SU-DHL-6 (cell line): ENCODE measurements at regions not wholly inside any gene's neighbourhood (a gene's known extent, or its start where the extent isn't known, plus 50 kb on each side); places are given as distances from the start of the nearest gene placed in this dataset.

ENCODE experiments used
- H2AFZ ChIP-seq: fragments of 200-600 bp; sonication (generic); 2 replicates; pipeline ENCODE4 v1.6.1; 2014; ENCODE audit warnings: low read depth, mild to moderate bottlenecking, moderate library complexity, mixed read lengths, antibody characterized with exemption, low read length; ENCODE audit not compliant: severe bottlenecking
- H3F3A ChIP-seq: fragments of 200-600 bp; shearing (Covaris generic); 2 replicates; pipeline ENCODE4 v1.6.0; 2016; ENCODE audit warnings: antibody characterized with exemption, mild to moderate bottlenecking; ENCODE audit not compliant: insufficient read depth
- H3K27ac ChIP-seq: fragments of 200-600 bp; sonication (generic); 2 replicates; pipeline ENCODE4 v1.5.1; 2016; ENCODE audit warnings: low read depth, mild to moderate bottlenecking, low read length, moderate library complexity, mixed read lengths
- H3K27me3 ChIP-seq: fragments of 200-600 bp; sonication (generic), shearing (Covaris generic); 2 replicates; pipeline ENCODE4 v1.6.0; 2014; ENCODE audit warnings: mild to moderate bottlenecking, low read length
- H3K36me3 ChIP-seq: fragments of 200-600 bp; sonication (generic); 2 replicates; pipeline ENCODE4 v1.6.1; 2014; ENCODE audit warnings: mild to moderate bottlenecking, low read length, mixed read lengths
- H3K4me2 ChIP-seq: fragments of 300-600, 200-600 bp; shearing (Covaris generic), sonication (generic); 2 replicates; pipeline ENCODE4 v1.6.0; 2014; ENCODE audit warnings: low read length, low read depth, mild to moderate bottlenecking; ENCODE audit not compliant: poor library complexity, severe bottlenecking
- H3K4me3 ChIP-seq: fragments of 200-600 bp; sonication (generic); 2 replicates; pipeline ENCODE4 v1.5.1; 2014; ENCODE audit warnings: antibody characterized with exemption, low read length, mild to moderate bottlenecking, mixed read lengths; ENCODE audit not compliant: insufficient read depth, poor library complexity, severe bottlenecking
- H3K79me2 ChIP-seq: fragments of 200-600 bp; sonication (generic); 2 replicates; pipeline ENCODE4 v1.6.1; 2014; ENCODE audit warnings: mild to moderate bottlenecking, low read length, moderate library complexity; ENCODE audit not compliant: insufficient read depth
- H3K9ac ChIP-seq: fragments of 200-600 bp; sonication (generic); 2 replicates; pipeline ENCODE4 v1.7.0; 2014; ENCODE audit warnings: mild to moderate bottlenecking, low read length
- H3K9me2 ChIP-seq: fragments of 200-600 bp; sonication (generic); replicated peaks from 2 replicates; pipeline ENCODE4 v1.6.1; 2014; ENCODE audit warnings: low read length; ENCODE audit not compliant: insufficient read depth
- H3K9me3 ChIP-seq: fragments of 200-600 bp; sonication (generic); 2 replicates; pipeline ENCODE4 v1.6.1; 2014; ENCODE audit warnings: low read length, mixed read lengths; ENCODE audit not compliant: insufficient read depth
- H4K20me1 ChIP-seq: fragments of 200-600 bp; sonication (generic); 2 replicates; pipeline ENCODE4 v1.6.1; 2014; ENCODE audit warnings: low read depth, mild to moderate bottlenecking, antibody characterized with exemption, low read length, moderate library complexity, mixed read lengths
- EZH2phosphoT487 ChIP-seq: fragments of 200-600 bp; sonication (generic), shearing (Covaris generic); conservative IDR thresholded peaks from 2 replicates; pipeline ENCODE4 v1.6.1; 2018; ENCODE audit warnings: mild to moderate bottlenecking, antibody characterized with exemption, low read length, moderate library complexity, mixed read lengths
- TF ChIP-seq, protein P1 (sequence below): fragments of 200-600 bp; sonication (generic); IDR thresholded peaks from one replicate; pipeline ENCODE4 v1.5.1; 2017; ENCODE audit warnings: antibody characterized with exemption, mild to moderate bottlenecking, low read length, moderate library complexity; ENCODE audit not compliant: insufficient read depth, poor library complexity, severe bottlenecking

DNA sequence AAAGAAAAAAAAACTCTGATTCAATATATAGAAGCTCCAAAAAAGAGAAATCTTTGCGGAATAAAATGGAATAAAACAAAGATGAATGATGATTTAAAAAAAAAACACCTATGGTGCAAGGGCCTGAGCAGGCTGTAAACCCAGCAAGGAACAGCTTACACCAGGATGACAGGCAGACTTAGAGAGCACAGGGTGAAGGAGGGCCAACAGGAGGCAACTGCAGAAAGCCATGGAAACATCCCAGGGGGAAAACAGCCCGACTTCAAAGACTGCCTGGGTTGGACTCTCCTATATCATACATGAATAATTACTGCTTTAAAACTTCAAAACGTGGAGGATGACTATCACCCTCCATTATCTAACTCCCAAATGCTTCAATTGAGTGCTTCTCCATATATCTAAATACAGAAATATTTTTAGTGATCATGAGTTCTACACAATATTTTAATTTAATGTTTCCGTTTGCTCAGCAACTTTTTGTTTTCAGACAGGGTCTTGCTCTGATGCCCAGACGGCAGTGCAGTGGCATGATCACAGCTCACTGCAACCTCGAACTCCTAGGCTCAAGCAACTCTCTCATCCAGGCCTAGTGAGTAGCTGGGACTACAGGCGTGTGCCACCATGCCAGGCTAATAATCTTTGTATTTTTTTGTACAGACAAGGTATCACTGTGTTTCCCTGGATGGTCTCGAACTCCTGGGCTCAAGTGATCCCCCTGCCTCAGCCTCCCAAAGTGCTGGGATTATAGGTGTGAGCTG lies 456.2 kb downstream of the TBL1XR1 start:
- Histone ChIP-seq H3K4me3 (no peak overlapping the region), H2AFZ (no peak overlapping the region), H3K79me2 (no peaks in the 10 kb centered on the region), H3K9me2 (no peaks in the 10 kb centered on the region), H3K9ac (no peak overlapping the region), H3K9me3 (no peaks in the 10 kb centered on the region), H4K20me1 (no peaks in the 10 kb centered on the region), H3K36me3 (no peaks in the 10 kb centered on the region), H3K4me2 (no peak overlapping the region), H3F3A (no peaks in the 10 kb centered on the region), H3K27me3 (no peaks in the 10 kb centered on the region), H3K27ac (no peak overlapping the region)
- no peak for TF ChIP-seq EZH2phosphoT487

DNA sequence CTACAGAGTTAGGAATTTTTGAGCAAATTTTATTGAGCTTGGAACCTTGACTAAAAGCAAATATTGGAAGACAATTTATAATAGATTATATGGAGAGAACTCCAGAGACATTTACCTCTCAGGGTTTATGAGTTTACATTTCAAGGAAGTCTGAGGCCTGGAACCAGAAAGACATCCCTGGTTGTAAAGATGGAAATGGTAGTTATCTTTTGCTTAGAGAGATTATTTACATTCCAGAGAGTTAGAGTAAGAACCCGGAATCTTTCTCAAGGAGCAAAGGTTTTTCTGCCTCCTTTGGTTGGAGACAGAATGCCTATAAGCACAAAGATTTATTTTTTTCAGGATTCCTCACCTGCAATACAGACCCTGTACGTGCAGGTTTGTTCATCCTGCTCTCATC lies 458.1 kb downstream of the TBL1XR1 start:
- TF ChIP-seq, protein P1, sequence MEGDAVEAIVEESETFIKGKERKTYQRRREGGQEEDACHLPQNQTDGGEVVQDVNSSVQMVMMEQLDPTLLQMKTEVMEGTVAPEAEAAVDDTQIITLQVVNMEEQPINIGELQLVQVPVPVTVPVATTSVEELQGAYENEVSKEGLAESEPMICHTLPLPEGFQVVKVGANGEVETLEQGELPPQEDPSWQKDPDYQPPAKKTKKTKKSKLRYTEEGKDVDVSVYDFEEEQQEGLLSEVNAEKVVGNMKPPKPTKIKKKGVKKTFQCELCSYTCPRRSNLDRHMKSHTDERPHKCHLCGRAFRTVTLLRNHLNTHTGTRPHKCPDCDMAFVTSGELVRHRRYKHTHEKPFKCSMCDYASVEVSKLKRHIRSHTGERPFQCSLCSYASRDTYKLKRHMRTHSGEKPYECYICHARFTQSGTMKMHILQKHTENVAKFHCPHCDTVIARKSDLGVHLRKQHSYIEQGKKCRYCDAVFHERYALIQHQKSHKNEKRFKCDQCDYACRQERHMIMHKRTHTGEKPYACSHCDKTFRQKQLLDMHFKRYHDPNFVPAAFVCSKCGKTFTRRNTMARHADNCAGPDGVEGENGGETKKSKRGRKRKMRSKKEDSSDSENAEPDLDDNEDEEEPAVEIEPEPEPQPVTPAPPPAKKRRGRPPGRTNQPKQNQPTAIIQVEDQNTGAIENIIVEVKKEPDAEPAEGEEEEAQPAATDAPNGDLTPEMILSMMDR, result no peak
- TF ChIP-seq EZH2phosphoT487, result no peak
- Histone ChIP-seq H3K79me2 (no peaks in the 10 kb centered on the region), H3K27me3 (no peaks in the 10 kb centered on the region), H3K9me2 (no peaks in the 10 kb centered on the region), H4K20me1 (no peaks in the 10 kb centered on the region), H2AFZ (no peak overlapping the region), H3K36me3 (no peaks in the 10 kb centered on the region), H3F3A (no peaks in the 10 kb centered on the region), H3K9ac (no peak overlapping the region), H3K4me3 (no peak overlapping the region), H3K4me2 (no peak overlapping the region), H3K9me3 (no peaks in the 10 kb centered on the region), H3K27ac (no peak overlapping the region)

DNA sequence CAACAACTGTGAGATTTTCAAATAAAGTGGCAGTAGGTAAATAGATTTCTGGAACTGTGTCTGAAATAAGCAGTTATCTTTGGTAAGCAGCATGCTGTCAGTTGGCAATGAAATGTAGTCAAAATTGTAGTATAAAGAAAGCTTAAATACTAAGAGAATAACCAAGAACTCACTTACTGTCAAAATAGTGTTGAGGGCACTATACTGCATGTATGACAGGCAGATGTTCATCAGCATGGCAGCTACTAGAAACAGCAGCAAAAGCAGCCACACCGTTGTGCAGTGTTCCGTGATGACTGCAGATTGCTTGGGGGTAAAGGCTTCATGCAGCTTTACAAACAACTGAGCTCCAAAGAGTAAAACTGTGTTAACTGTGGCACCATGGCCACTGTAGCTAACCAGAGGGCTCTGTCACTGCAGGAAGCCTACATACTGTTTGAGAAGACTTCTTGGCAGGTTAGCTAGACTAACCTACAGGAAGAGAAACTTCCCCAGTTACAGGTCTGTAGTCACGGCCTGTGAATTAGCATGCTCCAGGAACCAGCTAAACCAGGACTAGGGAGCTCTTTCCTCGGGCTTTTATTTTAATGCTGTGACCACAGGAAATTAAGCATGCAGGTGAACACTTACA lies 459.7 kb downstream of the TBL1XR1 start:
- Histone ChIP-seq H3K27ac (no peak overlapping the region), H3K4me2 (no peak overlapping the region), H2AFZ (no peak overlapping the region), H3F3A (no peaks in the 10 kb centered on the region), H3K79me2 (no peaks in the 10 kb centered on the region), H3K9me3 (no peaks in the 10 kb centered on the region), H3K36me3 (no peaks in the 10 kb centered on the region), H3K9me2 (no peaks in the 10 kb centered on the region), H4K20me1 (no peaks in the 10 kb centered on the region), H3K4me3 (no peak overlapping the region), H3K27me3 (no peaks in the 10 kb centered on the region), H3K9ac (no peak overlapping the region)
- TF ChIP-seq, protein P1, result no peak
- TF ChIP-seq EZH2phosphoT487, result no peak

DNA sequence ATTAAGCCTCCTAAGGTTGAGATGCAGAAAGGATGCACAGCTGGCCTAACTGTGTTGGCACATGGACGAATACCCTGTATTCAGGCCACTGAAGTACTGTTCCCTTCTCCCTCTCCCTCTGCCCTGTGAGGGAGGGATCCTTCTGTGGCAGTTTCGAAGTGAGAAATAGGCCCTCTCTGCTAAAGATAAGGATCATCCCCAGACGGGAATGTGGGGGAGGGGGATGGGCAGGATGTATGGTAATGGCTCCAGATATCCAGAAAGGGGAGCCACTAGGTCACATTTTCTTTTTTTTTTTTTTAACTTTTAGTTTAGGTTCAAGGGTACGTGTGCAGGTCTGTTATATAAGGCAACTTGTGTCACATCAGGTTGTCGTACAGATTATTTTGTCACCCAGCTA lies 463.1 kb downstream of the TBL1XR1 start:
- no peaks in the 10 kb centered on the region for H4K20me1 ChIP-seq
- H3F3A ChIP-seq, result no peaks in the 10 kb centered on the region
- no peak overlapping the region for H3K4me2 ChIP-seq
- TF ChIP-seq, protein P1, result no peak
- TF ChIP-seq EZH2phosphoT487, result no peak
- no peaks in the 10 kb centered on the region for H3K36me3 ChIP-seq
- H3K9me2 ChIP-seq, result no peaks in the 10 kb centered on the region
- H3K79me2 ChIP-seq, result no peaks in the 10 kb centered on the region
- H3K9me3 ChIP-seq, result no peaks in the 10 kb centered on the region
- H3K4me3 ChIP-seq, result no peak overlapping the region
- H2AFZ ChIP-seq, result no peak overlapping the region
- H3K27ac ChIP-seq, result no peak overlapping the region
- no peak overlapping the region for H3K9ac ChIP-seq
- no peaks in the 10 kb centered on the region for H3K27me3 ChIP-seq
